HepG2 (cell line): ENCODE measurements at regions not wholly inside any gene's neighbourhood (a gene's known extent, or its start where the extent isn't known, plus 50 kb on each side); places are given as distances from the start of the nearest gene placed in this dataset.

Source experiments
- CREM ChIP-seq, 2 experiments: sonication (generic) in 1 of 2; formaldehyde crosslinking in 1 of 2; IDR thresholded peaks; 2 replicates each; pipeline versions ENCODE4 v1.4.0 to v1.6.1; 2016 to 2020; ENCODE audit warnings: antibody characterized with exemption in 1 of 2, mild to moderate bottlenecking in 1 of 2, missing genetic modification reagents in 1 of 2
- SIX1 ChIP-seq: sonication (generic); formaldehyde crosslinking; IDR thresholded peaks from 2 replicates; pipeline ENCODE4 v1.4.0; 2020; ENCODE audit warnings: missing genetic modification reagents, borderline replicate concordance
- SOX6 ChIP-seq, 2 experiments: fragments of 450-650 bp in 1 of 2; sonication (generic) in 1 of 2; formaldehyde crosslinking in 1 of 2; IDR thresholded peaks; 2 replicates each; pipeline versions ENCODE4 v1.4.0 to v1.6.1; 2017 to 2020; ENCODE audit warnings: antibody characterized with exemption in 1 of 2, mild to moderate bottlenecking in 1 of 2, missing genetic modification reagents in 1 of 2
- ZNF430 ChIP-seq: sonication (generic); formaldehyde crosslinking; IDR thresholded peaks from 2 replicates; pipeline ENCODE4 v1.9.0; 2021; ENCODE audit warnings: mild to moderate bottlenecking, missing genetic modification reagents
- ZNF777 ChIP-seq: sonication (generic); formaldehyde crosslinking; IDR thresholded peaks from 2 replicates; pipeline ENCODE4 v1.4.0; 2020; ENCODE audit warnings: missing genetic modification reagents
- TF ChIP-seq, protein P1 (sequence below): sonication (generic); formaldehyde crosslinking; IDR thresholded peaks from 2 replicates; pipeline ENCODE4 v1.5.0; 2020; ENCODE audit warnings: mild to moderate bottlenecking, missing genetic modification reagents, borderline replicate concordance
- TF ChIP-seq, protein P2 (sequence below): sonication (generic); formaldehyde crosslinking; IDR thresholded peaks from 2 replicates; pipeline ENCODE4 v1.4.0; 2020; ENCODE audit warnings: missing genetic modification reagents, borderline replicate concordance

DNA sequence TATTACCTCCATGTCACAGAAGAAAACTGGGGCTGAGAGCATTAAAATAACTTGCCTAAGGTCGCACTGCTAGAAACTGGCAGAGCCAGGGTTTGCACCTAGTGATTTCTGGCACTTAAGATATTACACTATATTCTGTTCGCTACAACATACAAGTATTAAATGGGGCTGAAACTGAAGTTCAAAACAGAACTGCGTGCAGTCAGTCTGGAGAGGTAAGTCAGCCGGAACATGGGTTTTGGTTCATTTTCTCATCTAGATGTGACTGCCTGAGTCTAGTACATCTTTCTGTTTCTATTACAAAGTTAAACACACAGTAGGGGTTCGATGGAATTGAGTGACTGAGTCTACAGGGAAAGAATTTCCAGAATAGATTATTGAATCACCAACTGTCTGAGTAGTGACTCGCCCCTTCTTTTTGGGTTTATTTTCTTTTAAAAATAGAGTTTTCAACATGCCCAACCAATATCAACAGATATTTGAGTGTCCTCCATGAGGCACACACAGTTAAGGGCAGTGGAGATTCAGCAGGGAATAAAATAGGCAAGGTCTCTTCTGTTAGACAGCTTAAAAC, 150.8 kb downstream of the RNF152 start (continued):
- TF ChIP-seq, protein P1, sequence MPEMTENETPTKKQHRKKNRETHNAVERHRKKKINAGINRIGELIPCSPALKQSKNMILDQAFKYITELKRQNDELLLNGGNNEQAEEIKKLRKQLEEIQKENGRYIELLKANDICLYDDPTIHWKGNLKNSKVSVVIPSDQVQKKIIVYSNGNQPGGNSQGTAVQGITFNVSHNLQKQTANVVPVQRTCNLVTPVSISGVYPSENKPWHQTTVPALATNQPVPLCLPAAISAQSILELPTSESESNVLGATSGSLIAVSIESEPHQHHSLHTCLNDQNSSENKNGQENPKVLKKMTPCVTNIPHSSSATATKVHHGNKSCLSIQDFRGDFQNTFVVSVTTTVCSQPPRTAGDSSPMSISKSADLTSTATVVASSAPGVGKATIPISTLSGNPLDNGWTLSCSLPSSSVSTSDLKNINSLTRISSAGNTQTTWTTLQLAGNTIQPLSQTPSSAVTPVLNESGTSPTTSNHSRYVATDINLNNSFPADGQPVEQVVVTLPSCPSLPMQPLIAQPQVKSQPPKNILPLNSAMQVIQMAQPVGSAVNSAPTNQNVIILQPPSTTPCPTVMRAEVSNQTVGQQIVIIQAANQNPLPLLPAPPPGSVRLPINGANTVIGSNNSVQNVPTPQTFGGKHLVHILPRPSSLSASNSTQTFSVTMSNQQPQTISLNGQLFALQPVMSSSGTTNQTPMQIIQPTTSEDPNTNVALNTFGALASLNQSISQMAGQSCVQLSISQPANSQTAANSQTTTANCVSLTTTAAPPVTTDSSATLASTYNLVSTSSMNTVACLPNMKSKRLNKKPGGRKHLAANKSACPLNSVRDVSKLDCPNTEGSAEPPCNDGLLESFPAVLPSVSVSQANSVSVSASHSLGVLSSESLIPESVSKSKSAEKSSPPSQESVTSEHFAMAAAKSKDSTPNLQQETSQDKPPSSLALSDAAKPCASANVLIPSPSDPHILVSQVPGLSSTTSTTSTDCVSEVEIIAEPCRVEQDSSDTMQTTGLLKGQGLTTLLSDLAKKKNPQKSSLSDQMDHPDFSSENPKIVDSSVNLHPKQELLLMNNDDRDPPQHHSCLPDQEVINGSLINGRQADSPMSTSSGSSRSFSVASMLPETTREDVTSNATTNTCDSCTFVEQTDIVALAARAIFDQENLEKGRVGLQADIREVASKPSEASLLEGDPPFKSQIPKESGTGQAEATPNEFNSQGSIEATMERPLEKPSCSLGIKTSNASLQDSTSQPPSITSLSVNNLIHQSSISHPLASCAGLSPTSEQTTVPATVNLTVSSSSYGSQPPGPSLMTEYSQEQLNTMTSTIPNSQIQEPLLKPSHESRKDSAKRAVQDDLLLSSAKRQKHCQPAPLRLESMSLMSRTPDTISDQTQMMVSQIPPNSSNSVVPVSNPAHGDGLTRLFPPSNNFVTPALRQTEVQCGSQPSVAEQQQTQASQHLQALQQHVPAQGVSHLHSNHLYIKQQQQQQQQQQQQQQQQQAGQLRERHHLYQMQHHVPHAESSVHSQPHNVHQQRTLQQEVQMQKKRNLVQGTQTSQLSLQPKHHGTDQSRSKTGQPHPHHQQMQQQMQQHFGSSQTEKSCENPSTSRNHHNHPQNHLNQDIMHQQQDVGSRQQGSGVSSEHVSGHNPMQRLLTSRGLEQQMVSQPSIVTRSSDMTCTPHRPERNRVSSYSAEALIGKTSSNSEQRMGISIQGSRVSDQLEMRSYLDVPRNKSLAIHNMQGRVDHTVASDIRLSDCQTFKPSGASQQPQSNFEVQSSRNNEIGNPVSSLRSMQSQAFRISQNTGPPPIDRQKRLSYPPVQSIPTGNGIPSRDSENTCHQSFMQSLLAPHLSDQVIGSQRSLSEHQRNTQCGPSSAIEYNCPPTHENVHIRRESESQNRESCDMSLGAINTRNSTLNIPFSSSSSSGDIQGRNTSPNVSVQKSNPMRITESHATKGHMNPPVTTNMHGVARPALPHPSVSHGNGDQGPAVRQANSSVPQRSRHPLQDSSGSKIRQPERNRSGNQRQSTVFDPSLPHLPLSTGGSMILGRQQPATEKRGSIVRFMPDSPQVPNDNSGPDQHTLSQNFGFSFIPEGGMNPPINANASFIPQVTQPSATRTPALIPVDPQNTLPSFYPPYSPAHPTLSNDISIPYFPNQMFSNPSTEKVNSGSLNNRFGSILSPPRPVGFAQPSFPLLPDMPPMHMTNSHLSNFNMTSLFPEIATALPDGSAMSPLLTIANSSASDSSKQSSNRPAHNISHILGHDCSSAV (CRISPR knock-in tag) = no peak
- TF ChIP-seq ZNF777 (CRISPR knock-in tag) (no peak), ZNF430 (CRISPR knock-in tag) (no peak), SOX6 (IDR thresholded peaks at IDR 0.05) (no peak), SOX6 (CRISPR knock-in tag; IDR thresholded peaks at IDR 0.05) (no peak), CREM (IDR thresholded peaks at IDR 0.05) (no peak), CREM (CRISPR knock-in tag; IDR thresholded peaks at IDR 0.05) (no peak), SIX1 (CRISPR knock-in tag) (no peak)
- TF ChIP-seq, protein P2, sequence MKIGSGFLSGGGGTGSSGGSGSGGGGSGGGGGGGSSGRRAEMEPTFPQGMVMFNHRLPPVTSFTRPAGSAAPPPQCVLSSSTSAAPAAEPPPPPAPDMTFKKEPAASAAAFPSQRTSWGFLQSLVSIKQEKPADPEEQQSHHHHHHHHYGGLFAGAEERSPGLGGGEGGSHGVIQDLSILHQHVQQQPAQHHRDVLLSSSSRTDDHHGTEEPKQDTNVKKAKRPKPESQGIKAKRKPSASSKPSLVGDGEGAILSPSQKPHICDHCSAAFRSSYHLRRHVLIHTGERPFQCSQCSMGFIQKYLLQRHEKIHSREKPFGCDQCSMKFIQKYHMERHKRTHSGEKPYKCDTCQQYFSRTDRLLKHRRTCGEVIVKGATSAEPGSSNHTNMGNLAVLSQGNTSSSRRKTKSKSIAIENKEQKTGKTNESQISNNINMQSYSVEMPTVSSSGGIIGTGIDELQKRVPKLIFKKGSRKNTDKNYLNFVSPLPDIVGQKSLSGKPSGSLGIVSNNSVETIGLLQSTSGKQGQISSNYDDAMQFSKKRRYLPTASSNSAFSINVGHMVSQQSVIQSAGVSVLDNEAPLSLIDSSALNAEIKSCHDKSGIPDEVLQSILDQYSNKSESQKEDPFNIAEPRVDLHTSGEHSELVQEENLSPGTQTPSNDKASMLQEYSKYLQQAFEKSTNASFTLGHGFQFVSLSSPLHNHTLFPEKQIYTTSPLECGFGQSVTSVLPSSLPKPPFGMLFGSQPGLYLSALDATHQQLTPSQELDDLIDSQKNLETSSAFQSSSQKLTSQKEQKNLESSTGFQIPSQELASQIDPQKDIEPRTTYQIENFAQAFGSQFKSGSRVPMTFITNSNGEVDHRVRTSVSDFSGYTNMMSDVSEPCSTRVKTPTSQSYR = no peak
- TF ChIP-seq, all 625 proteins: peak for 0
